GM18870 (cell line): ENCODE measurements at regions not wholly inside any gene's neighbourhood (a gene's known extent, or its start where the extent isn't known, plus 50 kb on each side); places are given as distances from the start of the nearest gene placed in this dataset.

Source experiments
- ATAC-seq: cut with Tn5 transposase; IDR thresholded peaks from one replicate; pipeline ENCODE4 v1.9.1; 2021; ENCODE audit warnings: moderate library complexity; ENCODE audit not compliant: unreplicated experiment

- ATAC-seq, result no peak
These were observed 54.6 kb downstream of the ARL4A start for GRCh38 chr7:12741951-12742575.

- no peak for ATAC-seq
These were observed 58.8 kb downstream of the ARL4A start for GRCh38 chr7:12746211-12746610.

- no peak for ATAC-seq
These were observed 60.4 kb downstream of the ARL4A start for GRCh38 chr7:12747687-12748306.

GRCh38 chr7:12749069-12749468 lies 61.6 kb downstream of the ARL4A start:
- ATAC-seq, result no peak

GRCh38 chr7:12749746-12750145 lies 62.3 kb downstream of the ARL4A start:
- ATAC-seq, result no peak

GRCh38 chr7:12751764-12752163 lies 64.3 kb downstream of the ARL4A start:
- ATAC-seq, result no peak

- no peak for ATAC-seq
These were observed 66.7 kb downstream of the ARL4A start for GRCh38 chr7:12754179-12754578.

- no peak for ATAC-seq
These were observed 69.4 kb downstream of the ARL4A start for GRCh38 chr7:12756821-12757220.

- ATAC-seq, result no peak
These were observed 70.0 kb downstream of the ARL4A start for GRCh38 chr7:12757443-12757842.

- no peak for ATAC-seq
These were observed 71.7 kb downstream of the ARL4A start for GRCh38 chr7:12759151-12759550.

GRCh38 chr7:12761111-12761510 lies 73.7 kb downstream of the ARL4A start:
- no peak for ATAC-seq

GRCh38 chr7:12761691-12762090 lies 74.3 kb downstream of the ARL4A start:
- no peak for ATAC-seq

- no peak for ATAC-seq
These were observed 77.0 kb downstream of the ARL4A start for GRCh38 chr7:12764458-12764891.

GRCh38 chr7:12765431-12766100 lies 78.1 kb downstream of the ARL4A start:
- ATAC-seq, result no peak

- ATAC-seq, result no peak
These were observed 79.0 kb downstream of the ARL4A start for GRCh38 chr7:12766416-12766815.

- ATAC-seq, result no peak
These were observed 81.5 kb downstream of the ARL4A start for GRCh38 chr7:12768948-12769347.

- ATAC-seq, result no peak
These were observed 82.0 kb downstream of the ARL4A start for GRCh38 chr7:12769444-12769843.

- no peak for ATAC-seq
These were observed 83.0 kb downstream of the ARL4A start for GRCh38 chr7:12770227-12770975.

- ATAC-seq, result no peak
These were observed 84.0 kb downstream of the ARL4A start for GRCh38 chr7:12771378-12771877.

GRCh38 chr7:12772768-12773167 lies 85.3 kb downstream of the ARL4A start:
- ATAC-seq, result no peak

GRCh38 chr7:12777257-12777656 lies 89.8 kb downstream of the ARL4A start:
- no peak for ATAC-seq
